A549 (cell line): ENCODE measurements at regions not wholly inside any gene's neighbourhood (a gene's known extent, or its start where the extent isn't known, plus 50 kb on each side); places are given as distances from the start of the nearest gene placed in this dataset.

Source experiments
- CEBPB ChIP-seq, 2 experiments: fragments of >200 bp in 1 of 2; sonication (Bioruptor Twin) in 1 of 2; formaldehyde crosslinking in 1 of 2; IDR thresholded peaks; 2 replicates each; pipeline ENCODE4 v1.6.1; 2012 to 2016
- CTCF ChIP-seq: fragments of >200 bp; sonication (Bioruptor Twin); formaldehyde crosslinking; IDR thresholded peaks from 3 replicates; pipeline ENCODE4 v1.5.1; 2016
- ELK1 ChIP-seq: fragments of 150-350 bp; IDR thresholded peaks from 2 replicates; pipeline ENCODE4 v1.6.1; 2014; ENCODE audit warnings: low read depth, mild to moderate bottlenecking, low read length
- EP300 ChIP-seq, 2 experiments: fragments of >200 bp; sonication (Bioruptor Twin); formaldehyde crosslinking; IDR thresholded peaks; 2 replicates in 1 of 2; 3 replicates in 1 of 2; pipeline ENCODE4 v1.6.1; 2016 to 2017
- JUNB ChIP-seq: fragments of >200 bp; sonication (Bioruptor Twin); formaldehyde crosslinking; IDR thresholded peaks from 2 replicates; pipeline ENCODE4 v1.6.1; 2016
- MAX ChIP-seq: IDR thresholded peaks from 2 replicates; pipeline ENCODE4 v1.6.1; 2012
- PBX3 ChIP-seq: IDR thresholded peaks from 2 replicates; pipeline ENCODE4 v1.6.1; 2012
- PHF8 ChIP-seq: fragments of 200-600 bp; sonication (generic); IDR thresholded peaks from 2 replicates; pipeline ENCODE4 v1.6.1; 2016; ENCODE audit warnings: low read depth, mild to moderate bottlenecking, antibody characterized with exemption, moderate library complexity, borderline replicate concordance
- POLR2A ChIP-seq: IDR thresholded peaks from 2 replicates; pipeline ENCODE4 v1.6.1; 2012; ENCODE audit warnings: mild to moderate bottlenecking, low read length
- RAD21 ChIP-seq, 2 experiments: fragments of >200 bp in 1 of 2; sonication (Bioruptor Twin) in 1 of 2; formaldehyde crosslinking in 1 of 2; IDR thresholded peaks in 1 of 2; conservative IDR thresholded peaks in 1 of 2; 2 replicates in 1 of 2; 3 replicates in 1 of 2; pipeline ENCODE4 v1.6.1; 2012 to 2018; ENCODE audit warnings: inconsistent platforms in 1 of 2
- SMC3 ChIP-seq: fragments of >200 bp; sonication (Bioruptor Twin); formaldehyde crosslinking; IDR thresholded peaks from 3 replicates; pipeline ENCODE4 v1.6.1; 2018; ENCODE audit warnings: inconsistent platforms
- TP53 ChIP-seq: fragments of 250-450 bp; sonication (Bioruptor Pico); IDR thresholded peaks from 2 replicates; pipeline ENCODE4 v1.5.0; 2021; ENCODE audit warnings: mild to moderate bottlenecking, moderate library complexity
- USF2 ChIP-seq: fragments of 450-650 bp; IDR thresholded peaks from 2 replicates; pipeline ENCODE4 v1.6.1; 2014; ENCODE audit warnings: antibody characterized with exemption
- TF ChIP-seq, protein P1 (sequence below): fragments of 200-600 bp; sonication (generic); IDR thresholded peaks from 2 replicates; pipeline ENCODE4 v1.6.1; 2016; ENCODE audit warnings: antibody characterized with exemption, mild to moderate bottlenecking, moderate library complexity

DNA sequence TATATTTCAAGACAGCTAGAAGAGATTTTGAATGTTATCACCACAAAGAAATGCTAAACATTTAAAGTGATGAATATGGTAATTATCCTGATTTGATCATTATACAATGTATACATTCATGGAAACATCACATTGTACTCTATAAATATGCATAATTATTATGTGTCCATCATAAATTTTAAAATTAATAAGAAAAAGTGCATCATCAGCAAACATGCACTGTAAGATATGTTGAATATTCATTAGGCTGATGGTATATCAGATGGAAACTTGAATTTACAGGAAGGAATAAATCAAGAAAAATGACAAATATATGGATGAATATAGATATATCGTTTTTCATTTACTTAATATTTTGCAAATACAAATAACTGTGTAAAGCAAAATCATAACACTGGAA lies 812.1 kb upstream of the INTU start:
- no peak for TF ChIP-seq ELK1
- TF ChIP-seq POLR2A = no peak
- no peak for TF ChIP-seq CTCF
- no peak for TF ChIP-seq MAX
- no peak for TF ChIP-seq PBX3
- no peak for TF ChIP-seq CEBPB (IDR thresholded peaks at IDR 0.05)
- TF ChIP-seq EP300 (IDR thresholded peaks at IDR 0.05) = no peak
- no peak for TF ChIP-seq RAD21 (conservative IDR thresholded peaks at IDR 0.05 in 1 of 2, IDR thresholded peaks at IDR 0.05 in 1 of 2)
- TF ChIP-seq, protein P1, sequence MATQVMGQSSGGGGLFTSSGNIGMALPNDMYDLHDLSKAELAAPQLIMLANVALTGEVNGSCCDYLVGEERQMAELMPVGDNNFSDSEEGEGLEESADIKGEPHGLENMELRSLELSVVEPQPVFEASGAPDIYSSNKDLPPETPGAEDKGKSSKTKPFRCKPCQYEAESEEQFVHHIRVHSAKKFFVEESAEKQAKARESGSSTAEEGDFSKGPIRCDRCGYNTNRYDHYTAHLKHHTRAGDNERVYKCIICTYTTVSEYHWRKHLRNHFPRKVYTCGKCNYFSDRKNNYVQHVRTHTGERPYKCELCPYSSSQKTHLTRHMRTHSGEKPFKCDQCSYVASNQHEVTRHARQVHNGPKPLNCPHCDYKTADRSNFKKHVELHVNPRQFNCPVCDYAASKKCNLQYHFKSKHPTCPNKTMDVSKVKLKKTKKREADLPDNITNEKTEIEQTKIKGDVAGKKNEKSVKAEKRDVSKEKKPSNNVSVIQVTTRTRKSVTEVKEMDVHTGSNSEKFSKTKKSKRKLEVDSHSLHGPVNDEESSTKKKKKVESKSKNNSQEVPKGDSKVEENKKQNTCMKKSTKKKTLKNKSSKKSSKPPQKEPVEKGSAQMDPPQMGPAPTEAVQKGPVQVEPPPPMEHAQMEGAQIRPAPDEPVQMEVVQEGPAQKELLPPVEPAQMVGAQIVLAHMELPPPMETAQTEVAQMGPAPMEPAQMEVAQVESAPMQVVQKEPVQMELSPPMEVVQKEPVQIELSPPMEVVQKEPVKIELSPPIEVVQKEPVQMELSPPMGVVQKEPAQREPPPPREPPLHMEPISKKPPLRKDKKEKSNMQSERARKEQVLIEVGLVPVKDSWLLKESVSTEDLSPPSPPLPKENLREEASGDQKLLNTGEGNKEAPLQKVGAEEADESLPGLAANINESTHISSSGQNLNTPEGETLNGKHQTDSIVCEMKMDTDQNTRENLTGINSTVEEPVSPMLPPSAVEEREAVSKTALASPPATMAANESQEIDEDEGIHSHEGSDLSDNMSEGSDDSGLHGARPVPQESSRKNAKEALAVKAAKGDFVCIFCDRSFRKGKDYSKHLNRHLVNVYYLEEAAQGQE = no peak
- TF ChIP-seq TP53 (CRISPR knock-in tag) = no peak
- no peak for TF ChIP-seq PHF8
- no peak for TF ChIP-seq JUNB
- TF ChIP-seq SMC3 = no peak
- TF ChIP-seq USF2 = no peak
